ENCODE measurements at regions not wholly inside any gene's neighbourhood (a gene's known extent, or its start where the extent isn't known, plus 50 kb on each side); places are given as distances from the start of the nearest gene placed in this dataset.

DNA sequence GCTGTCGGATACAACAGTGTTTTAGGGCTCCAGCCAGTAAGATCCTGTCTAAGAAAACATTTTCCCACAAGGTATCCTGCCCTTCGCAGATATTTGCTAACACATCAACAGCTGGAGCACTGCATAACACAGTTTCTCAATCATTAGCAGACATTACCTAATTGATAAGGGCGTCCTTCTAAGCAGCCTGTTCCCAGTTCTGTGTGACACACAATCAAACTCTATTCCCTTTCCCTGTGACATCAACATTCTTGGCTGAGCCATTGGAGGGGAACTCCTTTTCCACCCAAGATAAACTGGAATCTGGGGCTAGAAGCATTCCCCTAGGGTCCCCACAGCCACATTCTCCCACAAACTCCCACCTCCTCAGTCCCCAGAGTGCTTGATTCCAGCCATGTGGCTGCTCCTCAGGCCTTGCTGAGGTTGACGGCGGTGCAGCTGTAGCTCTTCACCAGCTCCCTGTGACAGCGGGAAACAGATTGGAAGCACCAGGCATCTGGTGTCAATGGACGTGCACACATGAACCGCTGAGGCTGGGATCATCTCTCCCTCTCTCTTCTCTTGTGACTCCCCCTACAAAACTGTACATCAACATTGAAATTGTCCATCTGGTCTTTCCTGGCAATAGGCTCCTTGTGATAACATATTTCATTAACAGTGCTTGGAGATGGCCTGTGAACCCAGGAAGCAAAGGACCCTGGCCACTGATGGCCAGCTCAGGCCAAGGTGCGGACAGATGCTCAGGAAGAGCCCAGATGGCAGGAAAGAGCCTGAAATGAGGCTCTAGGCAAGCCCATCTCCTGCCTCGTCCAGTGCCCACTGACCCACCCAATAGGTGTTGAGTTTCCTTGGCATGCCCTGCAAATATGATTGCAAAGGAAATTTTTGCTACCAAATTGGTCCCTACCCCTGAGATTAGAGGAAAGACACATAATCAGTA, 131.1 kb upstream of the TBX20 start:
- no peaks in the 10 kb centered on the region for H3K4me1 Mint-ChIP-seq (ENCODE audit: low read depth)
- no peaks in the 10 kb centered on the region for H3K36me3 Mint-ChIP-seq (ENCODE audit: low read depth)
- CTCF ChIA-PET = no interaction called here
- no peak overlapping the region for H3K27ac Mint-ChIP-seq
- TF ChIP-seq, protein P1, sequence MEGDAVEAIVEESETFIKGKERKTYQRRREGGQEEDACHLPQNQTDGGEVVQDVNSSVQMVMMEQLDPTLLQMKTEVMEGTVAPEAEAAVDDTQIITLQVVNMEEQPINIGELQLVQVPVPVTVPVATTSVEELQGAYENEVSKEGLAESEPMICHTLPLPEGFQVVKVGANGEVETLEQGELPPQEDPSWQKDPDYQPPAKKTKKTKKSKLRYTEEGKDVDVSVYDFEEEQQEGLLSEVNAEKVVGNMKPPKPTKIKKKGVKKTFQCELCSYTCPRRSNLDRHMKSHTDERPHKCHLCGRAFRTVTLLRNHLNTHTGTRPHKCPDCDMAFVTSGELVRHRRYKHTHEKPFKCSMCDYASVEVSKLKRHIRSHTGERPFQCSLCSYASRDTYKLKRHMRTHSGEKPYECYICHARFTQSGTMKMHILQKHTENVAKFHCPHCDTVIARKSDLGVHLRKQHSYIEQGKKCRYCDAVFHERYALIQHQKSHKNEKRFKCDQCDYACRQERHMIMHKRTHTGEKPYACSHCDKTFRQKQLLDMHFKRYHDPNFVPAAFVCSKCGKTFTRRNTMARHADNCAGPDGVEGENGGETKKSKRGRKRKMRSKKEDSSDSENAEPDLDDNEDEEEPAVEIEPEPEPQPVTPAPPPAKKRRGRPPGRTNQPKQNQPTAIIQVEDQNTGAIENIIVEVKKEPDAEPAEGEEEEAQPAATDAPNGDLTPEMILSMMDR (IDR thresholded peaks at IDR 0.05) = no peak
- intact Hi-C loops (cut with micrococcal nuclease) = no loop called here
- ATAC-seq (no peak), DNase-seq (no peak)
- H3K4me3 Mint-ChIP-seq = no peak overlapping the region
- POLR2A ChIA-PET = no interaction called here
- H3K9me3 Mint-ChIP-seq = no peaks in the 10 kb centered on the region
- peaks cover 5% of the 10 kb centered on the region for H3K27me3 Mint-ChIP-seq

DNA sequence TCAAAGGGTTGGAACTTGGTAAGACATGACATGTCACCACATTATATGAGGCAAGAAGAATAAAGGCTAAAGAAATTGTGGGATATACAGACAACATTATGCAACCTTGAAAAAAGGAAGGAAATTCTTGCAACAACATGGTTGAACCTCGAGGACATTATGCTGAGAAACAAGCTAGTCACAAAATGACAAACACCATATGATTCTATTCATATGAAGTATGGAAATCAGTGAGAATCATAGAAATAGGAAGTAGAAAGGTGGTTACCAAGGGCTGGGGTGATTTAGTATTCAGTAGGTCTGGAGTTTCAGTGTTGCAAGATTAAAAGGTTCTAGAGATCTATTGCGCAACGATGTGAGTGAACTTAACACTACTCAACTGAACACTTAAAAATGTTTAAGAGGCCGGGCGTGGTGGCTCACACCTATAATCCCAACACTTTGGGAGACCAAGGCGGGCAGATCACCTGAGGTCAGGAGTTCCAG, 126.9 kb upstream of the TBX20 start:
- CTCF ChIA-PET = no interaction called here

DNA sequence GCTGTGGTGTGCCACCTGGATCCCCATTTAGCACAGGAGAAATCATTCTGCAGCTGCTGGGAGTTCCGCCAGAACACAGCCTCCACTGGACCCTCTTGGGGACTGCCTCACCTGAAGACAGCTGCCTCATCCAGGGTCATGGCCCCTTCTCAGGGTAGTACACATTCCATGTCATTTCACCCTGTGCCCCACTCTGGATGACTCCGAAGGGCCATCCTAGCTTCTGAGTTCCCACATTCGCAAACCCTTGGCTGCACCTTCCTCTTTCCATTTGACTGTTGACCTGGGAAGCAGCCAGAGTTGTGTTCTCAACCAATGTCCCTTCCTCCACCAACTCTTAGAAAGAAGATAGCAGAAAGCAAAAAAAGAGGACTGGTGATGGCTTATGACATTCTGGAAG, 125.6 kb upstream of the TBX20 start:
- Mint-ChIP-seq H3K27ac (no peak overlapping the region), H3K4me3 (no peak overlapping the region), H3K4me1 (ENCODE audit: low read depth) (no peaks in the 10 kb centered on the region), H3K9me3 (no peaks in the 10 kb centered on the region), H3K27me3 (peaks cover 12% of the 10 kb centered on the region), H3K36me3 (ENCODE audit: low read depth) (no peaks in the 10 kb centered on the region)
- POLR2A ChIA-PET = no interaction called here
- DNase-seq (no peak), ATAC-seq (no peak)
- intact Hi-C loops (cut with micrococcal nuclease) = no loop called here
- TF ChIP-seq, protein P1 (IDR thresholded peaks at IDR 0.05) = no peak
- CTCF ChIA-PET = no interaction called here

More for the DNA sequence above, 126.9 kb upstream of the TBX20 start:
- ATAC-seq = no peak
- TF ChIP-seq, protein P1 (IDR thresholded peaks at IDR 0.05) = no peak
- peaks cover 12% of the 10 kb centered on the region for H3K27me3 Mint-ChIP-seq
- no peaks in the 10 kb centered on the region for H3K9me3 Mint-ChIP-seq
- intact Hi-C loops (cut with micrococcal nuclease) = no loop called here
- no peak overlapping the region for H3K27ac Mint-ChIP-seq
- POLR2A ChIA-PET = interaction anchor here (0.6 kb wide), 1 partner anchor 1561 kb away, joined by 3 read pairs; no protein-coding TSS in a partner anchor
- H3K36me3 Mint-ChIP-seq (ENCODE audit: low read depth) = no peaks in the 10 kb centered on the region
- no peak overlapping the region for H3K4me3 Mint-ChIP-seq
- H3K4me1 Mint-ChIP-seq (ENCODE audit: low read depth) = no peaks in the 10 kb centered on the region
- DNase-seq = no peak

DNA sequence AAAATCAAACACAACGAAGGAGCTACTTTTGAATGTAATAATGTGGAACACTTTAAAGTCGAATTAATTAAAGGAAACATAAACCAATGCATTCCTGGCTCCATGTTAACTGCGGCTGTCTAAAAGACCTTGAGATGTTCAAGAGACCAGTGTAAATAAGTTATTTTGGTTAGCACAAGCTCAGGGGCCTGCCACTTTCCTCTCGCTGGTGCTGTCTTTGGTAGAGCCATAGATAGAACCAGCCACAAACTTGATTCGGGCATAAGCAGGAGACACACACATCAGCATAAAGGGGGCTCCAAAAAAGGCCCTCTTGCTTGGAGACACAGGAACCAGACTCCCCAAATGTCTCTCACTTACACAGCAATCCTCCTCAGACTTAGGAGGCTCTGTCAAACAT, 121.6 kb upstream of the TBX20 start:
- Mint-ChIP-seq H3K4me1 (ENCODE audit: low read depth) (no peaks in the 10 kb centered on the region), H3K4me3 (no peak overlapping the region), H3K36me3 (ENCODE audit: low read depth) (no peaks in the 10 kb centered on the region), H3K9me3 (no peaks in the 10 kb centered on the region), H3K27ac (no peak overlapping the region), H3K27me3 (peaks cover 8% of the 10 kb centered on the region)
- intact Hi-C loops (cut with micrococcal nuclease) = no loop called here
- ChIA-PET POLR2A (no interaction called here), CTCF (interaction anchor here (1.4 kb wide), 1 partner anchor 9 kb away, joined by 3 read pairs; no protein-coding TSS in a partner anchor)
- TF ChIP-seq, protein P1 (IDR thresholded peaks at IDR 0.05) = no peak
- no peak for ATAC-seq
- DNase-seq = no peak

DNA sequence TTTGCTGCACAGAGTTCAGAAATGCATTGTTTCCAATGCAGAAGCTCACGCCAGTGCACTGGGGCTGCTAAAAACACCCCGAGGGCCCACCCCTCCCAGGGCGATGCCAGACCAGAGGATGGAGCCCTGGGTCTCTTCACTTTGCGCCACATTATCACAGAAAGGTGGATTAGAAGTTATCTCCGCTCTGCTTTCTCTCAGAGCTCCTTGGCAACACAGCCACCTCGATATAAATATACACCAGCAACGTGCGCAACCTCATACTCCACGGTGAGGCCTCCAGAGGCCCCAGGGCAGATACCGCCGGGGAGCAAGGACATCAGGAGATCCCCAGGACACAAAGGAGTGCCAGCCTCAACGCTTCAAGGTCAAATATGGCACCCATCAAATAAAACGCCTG, 121.0 kb upstream of the TBX20 start:
- Mint-ChIP-seq H3K27ac (no peak overlapping the region), H3K4me1 (ENCODE audit: low read depth) (no peaks in the 10 kb centered on the region), H3K27me3 (peaks cover 7% of the 10 kb centered on the region), H3K4me3 (no peak overlapping the region), H3K9me3 (no peaks in the 10 kb centered on the region), H3K36me3 (ENCODE audit: low read depth) (no peaks in the 10 kb centered on the region)
- TF ChIP-seq, protein P1 (IDR thresholded peaks at IDR 0.05) = no peak
- POLR2A ChIA-PET = no interaction called here
- DNase-seq (no peak), ATAC-seq (no peak)
- intact Hi-C loops (cut with micrococcal nuclease) = no loop called here
- CTCF ChIA-PET = interaction anchor here (1.4 kb wide), 1 partner anchor 8 kb away, joined by 3 read pairs; no protein-coding TSS in a partner anchor

Measured in activated CD8-positive, alpha-beta T cell treated with anti-CD3 and anti-CD28 coated beads for 36 hours (primary cell).